Glutamatergic neuron (in vitro differentiated cells): ENCODE measurements at regions not wholly inside any gene's neighbourhood (a gene's known extent, or its start where the extent isn't known, plus 50 kb on each side); places are given as distances from the start of the nearest gene placed in this dataset.

Source experiments
- DNase-seq: peaks from one replicate; pipeline ENCODE4 v3.0.0; 2022
- H3K27ac Mint-ChIP-seq: one replicate; pipeline ENCODE4 v1.8.0; 2020; ENCODE audit warnings: mild to moderate bottlenecking, mixed read lengths, inconsistent platforms; ENCODE audit not compliant: unreplicated experiment
- H3K27me3 Mint-ChIP-seq: one replicate; pipeline ENCODE4 v1.8.0; 2020; ENCODE audit warnings: mild to moderate bottlenecking, moderate library complexity, mixed read lengths, inconsistent platforms; ENCODE audit not compliant: unreplicated experiment
- H3K36me3 Mint-ChIP-seq: one replicate; pipeline ENCODE4 v1.8.0; 2020; ENCODE audit warnings: mild to moderate bottlenecking, mixed read lengths, inconsistent platforms; ENCODE audit not compliant: unreplicated experiment
- H3K4me1 Mint-ChIP-seq: one replicate; pipeline ENCODE4 v1.8.0; 2020; ENCODE audit warnings: mild to moderate bottlenecking, low read depth, mixed read lengths, inconsistent platforms; ENCODE audit not compliant: unreplicated experiment
- H3K4me3 Mint-ChIP-seq: one replicate; pipeline ENCODE4 v1.8.0; 2020; ENCODE audit warnings: mild to moderate bottlenecking, mixed read lengths, inconsistent platforms; ENCODE audit not compliant: unreplicated experiment
- H3K9me3 Mint-ChIP-seq: one replicate; pipeline ENCODE4 v1.8.0; 2020; ENCODE audit warnings: mild to moderate bottlenecking, moderate library complexity, mixed read lengths, inconsistent platforms; ENCODE audit not compliant: unreplicated experiment
- CTCF ChIP-seq: fragments of 200-600 bp; sonication (generic); IDR thresholded peaks from one replicate; pipeline ENCODE4 v1.5.0; 2021; ENCODE audit not compliant: partially characterized antibody, unreplicated experiment

- H3K36me3 Mint-ChIP-seq: no peaks in the 10 kb centered on the region
- peaks cover 1% of the 10 kb centered on the region for H3K27me3 Mint-ChIP-seq
- DNase-seq: no peak
- H3K9me3 Mint-ChIP-seq: no peaks in the 10 kb centered on the region
- TF ChIP-seq CTCF: no peak
- no peaks in the 10 kb centered on the region for H3K4me1 Mint-ChIP-seq
- no peak overlapping the region for H3K4me3 Mint-ChIP-seq
- no peak overlapping the region for H3K27ac Mint-ChIP-seq
These were observed 1287.8 kb upstream of the CDH8 start for GRCh38 chr16:63323722-63324705.

- no peaks in the 10 kb centered on the region for H3K4me1 Mint-ChIP-seq
- peaks cover 1% of the 10 kb centered on the region for H3K27me3 Mint-ChIP-seq
- H3K27ac Mint-ChIP-seq: no peak overlapping the region
- no peak for DNase-seq
- H3K9me3 Mint-ChIP-seq: no peaks in the 10 kb centered on the region
- H3K4me3 Mint-ChIP-seq: no peak overlapping the region
- H3K36me3 Mint-ChIP-seq: no peaks in the 10 kb centered on the region
- no peak for TF ChIP-seq CTCF
These were observed 1286.8 kb upstream of the CDH8 start for GRCh38 chr16:63323055-63323454.

- no peak for TF ChIP-seq CTCF
- H3K27me3 Mint-ChIP-seq: no peaks in the 10 kb centered on the region
- DNase-seq: no peak
- H3K4me3 Mint-ChIP-seq: no peak overlapping the region
- no peaks in the 10 kb centered on the region for H3K36me3 Mint-ChIP-seq
- peaks cover 13% of the 10 kb centered on the region for H3K4me1 Mint-ChIP-seq
- no peak overlapping the region for H3K27ac Mint-ChIP-seq
- H3K9me3 Mint-ChIP-seq: peaks cover 2% of the 10 kb centered on the region
These were observed 1279.0 kb upstream of the CDH8 start for GRCh38 chr16:63315229-63315628.

GRCh38 chr16:63312346-63312745 lies 1276.1 kb upstream of the CDH8 start:
- no peak for DNase-seq
- Mint-ChIP-seq H3K4me3 (no peak overlapping the region), H3K4me1 (peaks cover 16% of the 10 kb centered on the region), H3K27ac (no peak overlapping the region), H3K36me3 (no peaks in the 10 kb centered on the region), H3K9me3 (peaks cover 2% of the 10 kb centered on the region), H3K27me3 (no peaks in the 10 kb centered on the region)
- TF ChIP-seq CTCF: no peak

- peaks cover 16% of the 10 kb centered on the region for H3K4me1 Mint-ChIP-seq
- no peaks in the 10 kb centered on the region for H3K36me3 Mint-ChIP-seq
- H3K9me3 Mint-ChIP-seq: peaks cover 2% of the 10 kb centered on the region
- no peak overlapping the region for H3K27ac Mint-ChIP-seq
- H3K27me3 Mint-ChIP-seq: no peaks in the 10 kb centered on the region
- TF ChIP-seq CTCF: no peak
- no peak overlapping the region for H3K4me3 Mint-ChIP-seq
- no peak for DNase-seq
These were observed 1275.1 kb upstream of the CDH8 start for GRCh38 chr16:63311313-63311712.
